HepG2 (cell line): ENCODE measurements at regions not wholly inside any gene's neighbourhood (a gene's known extent, or its start where the extent isn't known, plus 50 kb on each side); places are given as distances from the start of the nearest gene placed in this dataset.

Experiments
- ATAC-seq: fragments of 200-7000 bp; cut with Tn5 transposase; 3 replicates; pipeline ENCODE4 v1.9.1; 2020; ENCODE audit warnings: mild to moderate bottlenecking, moderate library complexity
- BruUV-seq: library from RNA; stranded (reverse); fragments of 400-500 nt; replicated peaks from 2 replicates; lab custom pipeline; 2021; lab: Mats Ljungman, UMichigan
- CTCF ChIA-PET: fragments of 300-600 bp; formaldehyde crosslinking; extraction: SDS; loops from one replicate; lab custom pipeline; 2021; ENCODE audit warnings: low total read pairs, inconsistent platforms, low intra/inter-chr PET ratio; lab: Yijun Ruan, JAX
- POLR2A ChIA-PET: fragments of 350-600 bp; sonication (Branson Sonifier 250); formaldehyde crosslinking; loops from one replicate; lab custom pipeline; 2020; ENCODE audit warnings: antibody characterized with exemption, inconsistent platforms; lab: Yijun Ruan, JAX
- DNase-seq: peaks from one replicate; pipeline ENCODE4 v3.0.0-alpha.2; 2015; ENCODE audit warnings: low spot score
- FAIRE-seq: peaks from 3 replicates; lab custom pipeline; 2011; peaks lifted over from hg19 to GRCh38; lab: Jason Lieb, UNC
- H2AFZ ChIP-seq: one replicate; pipeline ENCODE4 v1.6.1; 2011; ENCODE audit warnings: low read length, inconsistent platforms
- H3K27ac ChIP-seq: fragments of 300-600 bp; 3 replicates; pipeline ENCODE4 v1.8.0; 2011; ENCODE audit warnings: mixed run types, mild to moderate bottlenecking, mixed read lengths, low read length, inconsistent platforms; ENCODE audit not compliant: insufficient read depth; ENCODE audit errors: extremely low read length
- H3K27me3 ChIP-seq, 2 experiments: fragments of 200-600 bp in 1 of 2; 2 replicates in 1 of 2; 3 replicates in 1 of 2; pipeline versions ENCODE4 v1.6.0 to v1.8.0; 2011; ENCODE audit warnings: low read length in 2 of 2, mild to moderate bottlenecking in 2 of 2, moderate library complexity in 2 of 2, inconsistent platforms in 1 of 2; ENCODE audit not compliant: insufficient read depth in 2 of 2, control insufficient read depth in 1 of 2
- H3K36me3 ChIP-seq, 2 experiments: fragments of 200-600 bp in 1 of 2; replicated peaks in 1 of 2; 2 replicates in 1 of 2; 3 replicates in 1 of 2; pipeline versions ENCODE4 v1.5.1 to v1.8.0; 2011; ENCODE audit warnings: low read length in 2 of 2, inconsistent platforms in 1 of 2; ENCODE audit not compliant: insufficient read depth in 2 of 2, control insufficient read depth in 1 of 2
- H3K4me1 ChIP-seq: 2 replicates; pipeline ENCODE4 v1.5.1; 2012; ENCODE audit warnings: low read length, inconsistent platforms; ENCODE audit not compliant: insufficient read depth
- H3K4me2 ChIP-seq: 2 replicates; pipeline ENCODE4 v1.6.0; 2011; ENCODE audit warnings: low read depth, low read length, inconsistent platforms
- H3K4me3 ChIP-seq, 3 experiments: fragments of 200-600 bp in 1 of 3; sonication (generic), shearing (Covaris generic) in 1 of 3; replicated peaks in 1 of 3; 2 replicates each; pipeline ENCODE4 v1.5.1; 2011 to 2016; ENCODE audit warnings: low read length in 3 of 3, inconsistent platforms in 2 of 3, low read depth in 2 of 3, mild to moderate bottlenecking in 2 of 3, control low read depth in 1 of 3, mixed read lengths in 1 of 3; ENCODE audit not compliant: insufficient read depth in 1 of 3
- H3K79me2 ChIP-seq: one replicate; pipeline ENCODE4 v1.6.1; 2011; ENCODE audit warnings: low read length, inconsistent platforms; ENCODE audit not compliant: insufficient read depth
- H3K9ac ChIP-seq: 2 replicates; pipeline ENCODE4 v1.6.0; 2011; ENCODE audit warnings: mild to moderate bottlenecking, low read depth, low read length, inconsistent platforms; ENCODE audit not compliant: insufficient read depth
- H3K9me3 ChIP-seq: 2 replicates; pipeline ENCODE4 v1.5.1; 2012; ENCODE audit warnings: mild to moderate bottlenecking, low read length
- H4K20me1 ChIP-seq: 2 replicates; pipeline ENCODE4 v1.6.0; 2011; ENCODE audit warnings: inconsistent platforms, mild to moderate bottlenecking, low read length, moderate library complexity; ENCODE audit not compliant: insufficient read depth
- GLMP ChIP-seq: sonication (generic); formaldehyde crosslinking; IDR thresholded peaks from 2 replicates; pipeline ENCODE4 v1.9.0; 2021; ENCODE audit warnings: missing genetic modification reagents, mild to moderate bottlenecking, borderline replicate concordance
- MED13 ChIP-seq: sonication (generic); formaldehyde crosslinking; IDR thresholded peaks from 2 replicates; pipeline ENCODE4 v1.5.0; 2020; ENCODE audit warnings: missing genetic modification reagents
- NR2F2 ChIP-seq: IDR thresholded peaks from 2 replicates; pipeline ENCODE4 v1.6.1; 2012; ENCODE audit warnings: low read depth, inconsistent platforms, borderline replicate concordance
- SALL1 ChIP-seq: sonication (generic); formaldehyde crosslinking; IDR thresholded peaks from 2 replicates; pipeline ENCODE4 v1.8.0; 2022; ENCODE audit warnings: mild to moderate bottlenecking, missing genetic modification reagents
- ZNF256 ChIP-seq: sonication (generic); formaldehyde crosslinking; conservative IDR thresholded peaks from 2 replicates; pipeline ENCODE4 v1.4.0; 2020; ENCODE audit warnings: missing genetic modification reagents
- ZSCAN20 ChIP-seq: sonication (generic); formaldehyde crosslinking; IDR thresholded peaks from 2 replicates; pipeline ENCODE4 v1.4.0; 2020; ENCODE audit warnings: missing genetic modification reagents, mild to moderate bottlenecking, borderline replicate concordance
- WGBS: methylation state at CpG from one replicate; pipeline ENCODE4 v1.1.6; 2017; ENCODE audit warnings: low lambda C conversion rate; 5-methylcytosine and 5-hydroxymethylcytosine counted together
- in situ Hi-C: cut with HindIII; loops from 2 replicates; pipeline ENCODE4 v1.10.0; 2017; ENCODE audit warnings: low pct_unique_long_range_greater_than_20kb; ENCODE audit not compliant: extremely low pct_ligation_motif_present
- intact Hi-C: fragments of 100-400 bp; cut with micrococcal nuclease; formaldehyde crosslinking; loops from one replicate; pipeline ENCODE4 v1.10.0; 2022; ENCODE audit not compliant: unreplicated experiment
- TF ChIP-seq, protein P1 (sequence below): fragments of 450-650 bp; IDR thresholded peaks from 2 replicates; pipeline ENCODE4 v1.6.1; 2017; ENCODE audit warnings: mild to moderate bottlenecking

- TF ChIP-seq GLMP (CRISPR knock-in tag) (no peak), ZNF256 (CRISPR knock-in tag) (no peak), ZSCAN20 (no peak), NR2F2 (no peak), SALL1 (CRISPR knock-in tag) (no peak)
- TF ChIP-seq, protein P1, sequence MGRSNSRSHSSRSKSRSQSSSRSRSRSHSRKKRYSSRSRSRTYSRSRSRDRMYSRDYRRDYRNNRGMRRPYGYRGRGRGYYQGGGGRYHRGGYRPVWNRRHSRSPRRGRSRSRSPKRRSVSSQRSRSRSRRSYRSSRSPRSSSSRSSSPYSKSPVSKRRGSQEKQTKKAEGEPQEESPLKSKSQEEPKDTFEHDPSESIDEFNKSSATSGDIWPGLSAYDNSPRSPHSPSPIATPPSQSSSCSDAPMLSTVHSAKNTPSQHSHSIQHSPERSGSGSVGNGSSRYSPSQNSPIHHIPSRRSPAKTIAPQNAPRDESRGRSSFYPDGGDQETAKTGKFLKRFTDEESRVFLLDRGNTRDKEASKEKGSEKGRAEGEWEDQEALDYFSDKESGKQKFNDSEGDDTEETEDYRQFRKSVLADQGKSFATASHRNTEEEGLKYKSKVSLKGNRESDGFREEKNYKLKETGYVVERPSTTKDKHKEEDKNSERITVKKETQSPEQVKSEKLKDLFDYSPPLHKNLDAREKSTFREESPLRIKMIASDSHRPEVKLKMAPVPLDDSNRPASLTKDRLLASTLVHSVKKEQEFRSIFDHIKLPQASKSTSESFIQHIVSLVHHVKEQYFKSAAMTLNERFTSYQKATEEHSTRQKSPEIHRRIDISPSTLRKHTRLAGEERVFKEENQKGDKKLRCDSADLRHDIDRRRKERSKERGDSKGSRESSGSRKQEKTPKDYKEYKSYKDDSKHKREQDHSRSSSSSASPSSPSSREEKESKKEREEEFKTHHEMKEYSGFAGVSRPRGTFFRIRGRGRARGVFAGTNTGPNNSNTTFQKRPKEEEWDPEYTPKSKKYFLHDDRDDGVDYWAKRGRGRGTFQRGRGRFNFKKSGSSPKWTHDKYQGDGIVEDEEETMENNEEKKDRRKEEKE, result no peak
Measured at GRCh38 chr17:6184508-6184907, 114.3 kb downstream of the WSCD1 start (continued).

DNA sequence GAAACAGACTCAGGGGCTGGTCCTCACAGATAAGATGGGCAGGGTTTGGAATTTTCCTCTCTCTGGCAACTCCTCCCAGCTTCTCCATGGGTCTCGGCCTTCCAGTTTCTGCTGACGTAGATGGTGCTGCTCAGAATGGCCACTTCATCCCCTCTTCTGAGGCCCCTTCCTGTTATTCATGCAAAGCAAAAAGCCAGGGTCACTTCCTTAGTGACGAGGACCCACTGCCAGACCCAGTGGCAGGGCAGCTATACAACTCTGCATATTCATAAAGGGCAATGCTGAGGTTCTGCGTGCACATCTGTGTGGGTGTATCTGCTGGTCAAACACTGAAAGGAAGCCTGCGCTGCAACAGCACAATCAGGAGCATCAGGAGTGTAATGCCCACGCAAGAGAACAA is 108.8 kb downstream of the WSCD1 start:
- intact Hi-C loops, result no loop called here
- POLR2A ChIA-PET, result no interaction called here
- FAIRE-seq (no peak), ATAC-seq (no peak), DNase-seq (no peak)
- Histone ChIP-seq H3K27me3 (peaks cover 0 to 28% of the 10 kb centered on the region in 2 experiments), H2AFZ (no peak overlapping the region), H4K20me1 (no peaks in the 10 kb centered on the region), H3K36me3 (no peaks in the 10 kb centered on the region), H3K79me2 (no peaks in the 10 kb centered on the region), H3K9ac (no peak overlapping the region), H3K4me1 (no peaks in the 10 kb centered on the region), H3K9me3 (no peaks in the 10 kb centered on the region), H3K4me3 (no peak overlapping the region), H3K27ac (no peak overlapping the region), H3K4me2 (no peak overlapping the region)
- in situ Hi-C loops, result no loop called here
- BruUV-seq, result no TSS peak
- CTCF ChIA-PET, result no interaction called here
- WGBS, result 2% methylated on average over 6 of the region's 6 CpGs
- no peak for TF ChIP-seq MED13 (CRISPR knock-in tag)
- TF ChIP-seq, all 625 proteins: peak for 0
